GM10266 (cell line): ENCODE measurements at regions not wholly inside any gene's neighbourhood (a gene's known extent, or its start where the extent isn't known, plus 50 kb on each side); places are given as distances from the start of the nearest gene placed in this dataset.
A peak's percentile ranks its signal among the peaks of the same experiment; 100 is the strongest.

Experiments used
- DNase-seq: peaks from one replicate; pipeline ENCODE4 v3.0.0; 2012; ENCODE audit errors: extremely low spot score
- TF ChIP-seq, protein P1 (sequence below): IDR thresholded peaks from 2 replicates; pipeline ENCODE4 v1.5.1; 2012; ENCODE audit warnings: mild to moderate bottlenecking, low read depth; ENCODE audit not compliant: control insufficient read depth, insufficient read depth; ENCODE audit errors: missing control alignments

DNA sequence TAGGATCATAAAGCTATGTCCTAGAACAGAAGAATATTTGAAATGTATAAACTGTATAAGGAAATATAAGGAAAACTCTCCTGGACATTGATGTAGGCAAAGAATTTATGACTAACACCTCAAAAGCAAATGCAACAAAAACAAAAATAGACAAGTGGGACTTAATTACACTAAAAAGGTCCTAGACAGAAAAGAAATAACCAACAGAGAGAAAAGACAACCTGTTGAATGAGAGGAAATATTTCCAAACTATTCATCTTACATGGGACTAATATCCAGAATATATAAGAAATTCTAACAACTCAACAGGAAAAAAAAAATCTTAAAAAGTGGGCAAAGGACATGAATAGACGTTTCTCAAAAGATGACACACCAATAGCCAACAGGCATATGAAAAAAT, 54.4 kb upstream of the PRDX4 start:
- no peak for DNase-seq
- TF ChIP-seq, protein P1, sequence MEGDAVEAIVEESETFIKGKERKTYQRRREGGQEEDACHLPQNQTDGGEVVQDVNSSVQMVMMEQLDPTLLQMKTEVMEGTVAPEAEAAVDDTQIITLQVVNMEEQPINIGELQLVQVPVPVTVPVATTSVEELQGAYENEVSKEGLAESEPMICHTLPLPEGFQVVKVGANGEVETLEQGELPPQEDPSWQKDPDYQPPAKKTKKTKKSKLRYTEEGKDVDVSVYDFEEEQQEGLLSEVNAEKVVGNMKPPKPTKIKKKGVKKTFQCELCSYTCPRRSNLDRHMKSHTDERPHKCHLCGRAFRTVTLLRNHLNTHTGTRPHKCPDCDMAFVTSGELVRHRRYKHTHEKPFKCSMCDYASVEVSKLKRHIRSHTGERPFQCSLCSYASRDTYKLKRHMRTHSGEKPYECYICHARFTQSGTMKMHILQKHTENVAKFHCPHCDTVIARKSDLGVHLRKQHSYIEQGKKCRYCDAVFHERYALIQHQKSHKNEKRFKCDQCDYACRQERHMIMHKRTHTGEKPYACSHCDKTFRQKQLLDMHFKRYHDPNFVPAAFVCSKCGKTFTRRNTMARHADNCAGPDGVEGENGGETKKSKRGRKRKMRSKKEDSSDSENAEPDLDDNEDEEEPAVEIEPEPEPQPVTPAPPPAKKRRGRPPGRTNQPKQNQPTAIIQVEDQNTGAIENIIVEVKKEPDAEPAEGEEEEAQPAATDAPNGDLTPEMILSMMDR, result no peak

DNA sequence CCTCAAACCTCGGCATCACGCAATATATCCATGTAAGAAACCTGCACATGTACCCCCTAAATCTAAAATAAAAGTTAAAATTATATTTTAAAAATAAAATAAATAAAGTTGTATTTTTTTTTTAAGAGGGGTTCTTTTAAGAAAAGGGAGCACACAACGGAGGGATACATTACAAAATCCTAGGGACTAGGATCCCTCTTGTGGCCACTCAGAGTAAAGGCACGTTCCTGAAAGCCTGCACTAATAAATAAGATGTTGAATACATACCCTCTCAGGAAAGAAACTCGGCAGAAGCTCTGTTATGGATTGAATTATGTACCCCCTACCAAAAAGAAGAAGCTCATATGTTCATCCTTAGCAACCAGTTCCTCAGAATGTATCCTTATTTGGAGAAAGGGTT, 50.9 kb upstream of the PRDX4 start:
- TF ChIP-seq, protein P1, result peak; percentile 30
- peak; percentile 5 for DNase-seq
